ENCODE measurements at regions not wholly inside any gene's neighbourhood (a gene's known extent, or its start where the extent isn't known, plus 50 kb on each side); places are given as distances from the start of the nearest gene placed in this dataset.

GRCh38 chr2:43160778-43161177, 65.6 kb downstream of the ZFP36L2 start:
- TF ChIP-seq EP300 (IDR thresholded peaks at IDR 0.05; ENCODE audit: borderline replicate concordance) (no peak), ZBTB7A (IDR thresholded peaks at IDR 0.05; ENCODE audit: low read depth) (no peak), EGR1 (IDR thresholded peaks at IDR 0.05) (no peak)

GRCh38 chr2:43159797-43160196, 66.6 kb downstream of the ZFP36L2 start:
- TF ChIP-seq TAF1 (IDR thresholded peaks at IDR 0.05; ENCODE audit: low read depth), result no peak
- peak; percentile 66 for TF ChIP-seq EGR1 (IDR thresholded peaks at IDR 0.05)

DNA sequence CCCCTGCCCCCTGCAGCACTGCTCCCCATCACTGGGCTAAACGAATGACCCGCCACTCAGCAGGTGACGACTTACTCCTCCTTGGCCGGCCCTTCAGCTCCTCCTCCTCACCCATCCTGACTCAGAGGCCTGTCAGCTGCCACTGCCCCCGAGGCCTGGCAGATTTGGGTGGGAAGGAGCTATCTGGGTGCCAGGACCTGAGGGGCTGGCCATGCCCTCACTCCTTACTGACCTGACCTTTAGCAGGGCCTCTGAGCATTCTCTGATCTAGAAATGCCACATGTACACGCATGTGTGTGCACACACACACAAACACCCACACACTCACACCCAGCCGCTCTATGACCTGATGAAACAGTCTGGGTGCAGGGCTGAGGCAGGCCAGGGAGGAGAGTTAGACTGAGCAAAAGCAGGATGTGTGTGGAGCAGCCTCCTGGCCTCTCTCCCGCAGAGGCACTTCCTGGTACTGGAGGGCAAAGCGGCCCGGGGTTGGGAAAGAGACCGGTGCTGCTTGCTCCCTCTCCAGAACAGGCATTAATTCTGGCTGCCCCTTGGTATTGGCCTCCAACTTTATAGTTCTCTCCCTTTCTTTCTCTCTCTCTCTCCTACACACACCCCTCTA, 68.0 kb downstream of the ZFP36L2 start:
- TF ChIP-seq CEBPB (IDR thresholded peaks at IDR 0.05), result no peak
- TF ChIP-seq CREB1 (IDR thresholded peaks at IDR 0.05; ENCODE audit: low read depth), result no peak
- TF ChIP-seq TAF1 (IDR thresholded peaks at IDR 0.05; ENCODE audit: low read depth), result peak; percentile 27; the same call in 1 of the 2 replicates
- TF ChIP-seq RAD21 (IDR thresholded peaks at IDR 0.05; ENCODE audit: low read depth), result no peak
- TF ChIP-seq EGR1 (IDR thresholded peaks at IDR 0.05), result peak; percentile 36; the same call in 1 of the 2 replicates

GRCh38 chr2:43157506-43158246, 68.7 kb downstream of the ZFP36L2 start:
- no peak for TF ChIP-seq TCF12 (IDR thresholded peaks at IDR 0.05; ENCODE audit: low read depth)
- no peak for TF ChIP-seq EP300 (IDR thresholded peaks at IDR 0.05; ENCODE audit: borderline replicate concordance)
- no peak for TF ChIP-seq CEBPB (IDR thresholded peaks at IDR 0.05)
- TF ChIP-seq NFIC (IDR thresholded peaks at IDR 0.05), result no peak
- TF ChIP-seq USF1 (IDR thresholded peaks at IDR 0.05), result no peak
- no peak for TF ChIP-seq FOXM1 (IDR thresholded peaks at IDR 0.05; ENCODE audit: borderline replicate concordance, low read depth)
- no peak for TF ChIP-seq EGR1 (IDR thresholded peaks at IDR 0.05)
- TF ChIP-seq YY1 (IDR thresholded peaks at IDR 0.05; ENCODE audit: low read depth), result no peak
- TF ChIP-seq TAF1 (IDR thresholded peaks at IDR 0.05; ENCODE audit: low read depth), result no peak
- no peak for TF ChIP-seq CREB1 (IDR thresholded peaks at IDR 0.05; ENCODE audit: low read depth)
- no peak for TF ChIP-seq REST (IDR thresholded peaks at IDR 0.05; ENCODE audit: low read depth)
- TF ChIP-seq ZBTB7A (IDR thresholded peaks at IDR 0.05; ENCODE audit: low read depth), result no peak
- no peak for TF ChIP-seq MAX (IDR thresholded peaks at IDR 0.05)
- TF ChIP-seq TEAD4 (IDR thresholded peaks at IDR 0.05), result no peak
- TF ChIP-seq RAD21 (IDR thresholded peaks at IDR 0.05; ENCODE audit: low read depth), result no peak

DNA sequence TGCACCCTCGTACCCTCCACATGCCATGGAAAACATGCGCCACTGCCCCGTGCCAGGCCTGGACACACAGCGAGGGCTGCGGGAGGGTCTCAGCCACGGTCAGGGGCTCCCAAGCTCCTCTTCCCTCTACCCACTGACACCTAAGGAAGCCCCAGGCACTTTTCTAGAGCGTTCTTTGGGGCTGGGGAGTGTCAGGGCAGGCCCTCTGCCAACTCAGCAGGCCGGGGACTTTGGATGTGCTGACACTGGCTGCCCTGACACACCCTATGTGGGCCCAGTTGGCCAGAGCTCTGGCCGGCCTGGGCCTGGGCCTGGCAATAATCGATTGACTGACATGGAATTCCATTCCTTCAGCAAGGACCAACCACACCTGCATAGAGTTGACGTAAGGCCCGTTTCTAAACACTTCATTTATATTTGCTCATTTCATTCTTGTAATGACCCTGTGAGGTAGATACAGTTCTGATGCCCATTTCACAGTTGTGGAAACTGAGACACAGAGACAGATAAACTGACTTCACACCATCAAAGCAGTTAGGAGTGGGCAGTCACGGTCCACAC, 70.5 kb downstream of the ZFP36L2 start:
- no peak for TF ChIP-seq TAF1 (IDR thresholded peaks at IDR 0.05; ENCODE audit: low read depth)
- no peak for TF ChIP-seq FOXM1 (IDR thresholded peaks at IDR 0.05; ENCODE audit: borderline replicate concordance, low read depth)
- no peak for TF ChIP-seq YY1 (IDR thresholded peaks at IDR 0.05; ENCODE audit: low read depth)

DNA sequence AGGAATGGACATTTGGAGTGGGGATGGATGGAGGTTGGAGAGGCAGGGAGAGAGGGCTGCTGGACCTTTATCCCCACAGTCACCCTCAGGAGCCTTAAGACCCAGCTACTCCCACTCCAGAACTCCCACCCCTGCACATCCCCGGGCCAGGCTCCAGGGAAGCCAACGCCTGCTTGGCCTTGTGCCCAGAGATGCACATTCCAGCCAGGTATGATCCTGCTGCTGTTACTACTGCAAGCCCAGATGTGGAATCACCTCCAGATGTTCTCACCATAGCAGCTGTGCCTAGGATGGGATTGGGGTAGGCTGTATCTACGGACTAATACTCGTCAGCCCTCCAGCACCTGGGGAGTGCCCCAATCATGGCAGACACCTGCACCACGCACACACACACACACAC, 71.7 kb downstream of the ZFP36L2 start:
- TF ChIP-seq TEAD4 (IDR thresholded peaks at IDR 0.05), result peak; percentile 71
- TF ChIP-seq EP300 (IDR thresholded peaks at IDR 0.05; ENCODE audit: borderline replicate concordance), result no peak
- no peak for TF ChIP-seq TCF12 (IDR thresholded peaks at IDR 0.05; ENCODE audit: low read depth)
- TF ChIP-seq RAD21 (IDR thresholded peaks at IDR 0.05; ENCODE audit: low read depth), result no peak
- peak; percentile 73 for TF ChIP-seq NFIC (IDR thresholded peaks at IDR 0.05)

DNA sequence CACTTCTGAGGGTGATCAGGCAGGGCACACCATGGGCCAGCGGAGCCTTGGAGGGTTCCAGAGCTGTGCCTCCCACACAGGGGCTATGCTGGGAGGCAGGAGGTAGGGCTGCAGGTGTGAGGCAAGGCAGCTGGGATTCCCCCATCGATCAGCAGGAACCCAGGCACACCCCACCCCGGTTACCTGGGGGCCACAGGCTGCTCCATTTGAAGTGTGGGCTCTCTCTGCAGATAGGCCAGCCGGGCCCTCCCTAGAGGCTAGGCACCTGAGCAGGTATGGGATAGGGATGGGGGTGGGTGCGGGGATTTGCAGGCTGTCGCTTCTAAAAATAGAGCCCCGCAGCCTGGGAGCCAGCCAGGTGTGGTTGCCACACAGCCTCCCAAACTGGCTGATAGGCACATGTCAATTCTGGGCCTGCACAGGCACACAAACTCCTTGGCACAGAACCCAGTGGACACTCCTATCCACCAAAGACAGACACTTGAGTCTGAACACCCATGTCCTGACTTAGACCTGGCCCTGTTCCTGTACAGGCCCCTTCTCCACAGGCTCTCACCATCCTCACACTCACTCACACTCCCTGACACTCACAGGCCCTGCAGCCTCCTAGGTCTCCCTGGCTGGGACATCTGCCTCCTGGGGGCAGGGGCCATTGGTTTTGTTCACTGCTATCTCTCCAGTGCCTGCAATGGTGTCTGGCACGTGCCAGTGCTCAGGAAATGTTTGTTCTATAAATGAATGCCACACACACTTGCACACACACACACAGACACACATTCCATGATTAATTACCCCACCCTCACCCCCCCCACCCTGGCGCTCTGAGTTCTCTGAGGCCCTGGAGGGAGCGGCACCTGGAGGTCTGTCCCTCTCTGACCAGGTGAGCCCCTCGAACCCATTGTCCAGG, 73.4 kb downstream of the ZFP36L2 start:
- no peak for TF ChIP-seq FOXM1 (IDR thresholded peaks at IDR 0.05; ENCODE audit: borderline replicate concordance, low read depth)
- TF ChIP-seq ZBTB7A (IDR thresholded peaks at IDR 0.05; ENCODE audit: low read depth), result no peak
- no peak for TF ChIP-seq TCF12 (IDR thresholded peaks at IDR 0.05; ENCODE audit: low read depth)
- no peak for TF ChIP-seq YY1 (IDR thresholded peaks at IDR 0.05; ENCODE audit: low read depth)
- no peak for TF ChIP-seq RAD21 (IDR thresholded peaks at IDR 0.05; ENCODE audit: low read depth)
- no peak for TF ChIP-seq TAF1 (IDR thresholded peaks at IDR 0.05; ENCODE audit: low read depth)
- no peak for TF ChIP-seq NFIC (IDR thresholded peaks at IDR 0.05)
- TF ChIP-seq TEAD4 (IDR thresholded peaks at IDR 0.05), result no peak
- no peak for TF ChIP-seq REST (IDR thresholded peaks at IDR 0.05; ENCODE audit: low read depth)
- no peak for TF ChIP-seq MAX (IDR thresholded peaks at IDR 0.05)
- TF ChIP-seq CEBPB (IDR thresholded peaks at IDR 0.05), result no peak

Measured in Ishikawa (cell line).